ENCODE measurements at regions not wholly inside any gene's neighbourhood (a gene's known extent, or its start where the extent isn't known, plus 50 kb on each side); places are given as distances from the start of the nearest gene placed in this dataset.

DNA sequence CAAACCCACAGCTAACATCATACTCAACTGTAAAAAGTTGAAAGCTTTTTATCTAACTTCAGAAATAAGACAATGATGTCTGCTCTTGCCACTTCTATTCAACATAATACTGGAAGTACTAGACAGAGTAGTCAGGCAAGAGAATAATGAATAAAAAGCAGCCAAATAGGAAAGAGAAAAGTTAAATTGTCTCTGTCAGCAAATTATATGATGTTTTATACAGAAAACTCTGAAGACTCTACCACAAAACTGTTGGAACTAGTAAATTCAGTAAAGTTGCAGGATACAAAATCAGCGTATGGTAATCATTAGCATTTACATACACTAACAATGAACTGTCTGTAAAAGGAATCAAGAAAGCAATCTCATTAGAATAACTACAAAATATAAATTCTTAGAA, 752.9 kb upstream of the CT83 start:
- DNase-seq = no peak

- DNase-seq = no peak
Observed at GRCh38 chrX:117196481-117196880, 733.7 kb upstream of the CT83 start.

GRCh38 chrX:117147249-117147648, 684.5 kb upstream of the CT83 start:
- DNase-seq = no peak

DNA sequence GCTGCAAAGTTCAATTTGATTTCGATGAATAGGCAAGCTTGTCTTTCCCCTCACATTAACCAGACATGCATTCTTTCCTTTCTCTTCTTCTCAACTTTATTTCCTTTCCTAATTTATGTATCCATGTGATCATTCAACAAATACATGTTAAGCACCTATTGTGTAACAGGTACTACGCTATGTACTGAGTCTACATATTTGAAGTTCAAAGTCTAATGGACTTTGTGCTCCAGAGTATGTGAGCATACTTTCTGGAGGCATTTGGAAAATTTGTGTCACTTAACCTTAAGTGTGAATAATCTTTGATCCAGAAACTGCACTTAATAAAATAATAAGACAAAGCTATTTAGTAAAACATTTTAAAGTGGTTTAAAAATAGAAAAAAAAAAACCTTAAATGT, 675.3 kb upstream of the CT83 start:
- DNase-seq = no peak

- DNase-seq = no peak
Observed at GRCh38 chrX:117134983-117135382, 672.2 kb upstream of the CT83 start.

DNA sequence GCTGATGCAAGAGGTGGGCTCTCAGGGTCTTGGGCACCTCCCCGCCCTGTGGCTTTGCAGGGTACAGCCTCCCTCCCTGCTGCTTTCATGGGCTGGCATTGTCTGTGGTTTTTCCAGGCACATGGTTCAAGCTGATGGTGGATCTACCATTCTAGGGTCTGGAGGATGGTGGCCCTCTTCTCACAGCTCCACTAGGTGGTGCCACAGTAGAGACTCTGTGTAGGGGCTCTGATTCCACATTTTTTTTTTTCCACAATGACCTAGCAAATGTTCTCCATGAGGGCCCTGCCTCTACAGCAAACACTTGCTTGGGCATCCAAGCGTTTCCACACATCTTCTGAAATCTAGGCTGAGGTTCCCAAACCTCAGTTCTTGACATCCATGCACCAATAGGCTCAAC, 657.9 kb upstream of the CT83 start:
- no peak for DNase-seq

GRCh38 chrX:117096528-117096927, 633.8 kb upstream of the CT83 start:
- DNase-seq = no peak

GRCh38 chrX:117095393-117095792, 632.6 kb upstream of the CT83 start:
- no peak for DNase-seq

- DNase-seq = no peak
Observed at GRCh38 chrX:117094149-117094548, 631.4 kb upstream of the CT83 start.

DNA sequence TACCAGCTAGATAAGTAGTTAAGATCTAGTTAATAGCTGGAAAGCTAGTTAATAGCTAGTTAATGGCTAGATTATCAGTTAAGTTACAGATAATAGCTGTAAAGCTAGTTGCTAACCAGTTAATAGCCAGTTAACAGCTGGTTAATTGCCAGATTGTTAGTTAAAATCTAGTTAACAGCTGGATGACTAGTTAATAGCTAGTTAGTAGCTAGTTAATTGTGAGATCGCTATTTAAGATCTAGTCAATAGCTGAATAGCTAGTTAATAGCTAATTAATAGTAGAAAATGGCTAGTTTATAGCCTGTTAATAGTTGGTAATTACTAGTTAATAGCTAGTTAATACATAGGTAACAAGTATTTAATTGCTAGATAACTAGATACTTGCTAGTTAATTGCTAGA, 630.5 kb upstream of the CT83 start:
- no peak for DNase-seq

DNA sequence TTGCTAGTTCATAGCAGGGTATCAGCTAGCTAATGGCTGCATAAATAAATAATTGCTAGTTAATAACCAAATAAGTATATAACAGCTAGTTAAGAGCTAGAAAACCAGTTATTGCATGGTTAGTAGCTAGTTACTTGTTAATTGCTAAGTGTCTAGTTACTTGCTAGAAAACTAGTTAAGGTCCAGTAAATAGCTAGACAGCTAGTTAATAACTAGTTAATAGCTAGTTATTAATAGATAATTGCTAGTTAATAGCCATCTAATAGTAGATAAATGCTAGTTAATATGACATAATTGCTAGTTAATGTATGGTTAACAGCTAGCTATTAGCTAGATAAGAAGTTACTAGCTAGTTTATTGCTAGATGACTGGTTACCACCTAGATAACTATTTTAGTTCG, 629.9 kb upstream of the CT83 start:
- DNase-seq = no peak

- no peak for DNase-seq
Observed at GRCh38 chrX:117063224-117063623, 600.4 kb upstream of the CT83 start.

DNA sequence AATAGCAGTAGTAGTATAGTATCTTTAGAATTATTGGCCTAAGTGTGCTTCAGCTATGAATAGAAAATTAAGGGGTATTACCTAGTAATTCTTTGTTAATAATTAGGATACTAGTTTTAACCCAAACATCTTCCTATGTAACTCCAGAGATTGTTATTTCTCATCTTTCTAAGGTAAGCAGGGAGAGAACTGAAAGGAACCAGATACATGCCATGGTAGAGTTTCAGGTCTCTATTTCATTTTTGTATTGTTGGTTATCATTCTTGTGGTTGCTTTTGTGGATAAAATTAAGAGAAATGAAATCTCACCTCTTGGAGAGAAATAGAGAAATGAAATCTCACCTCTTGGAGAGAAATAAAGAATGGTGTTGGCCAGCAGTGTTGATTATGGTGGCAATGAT, 597.1 kb upstream of the CT83 start:
- DNase-seq = no peak

- no peak for DNase-seq
Observed at GRCh38 chrX:117053260-117053659, 590.5 kb upstream of the CT83 start.

- DNase-seq = no peak
Observed at GRCh38 chrX:117038918-117039440, 576.2 kb upstream of the CT83 start.

GRCh38 chrX:117010243-117010642, 547.5 kb upstream of the CT83 start:
- DNase-seq = no peak

GRCh38 chrX:117002981-117003380, 540.2 kb upstream of the CT83 start:
- DNase-seq = no peak

GRCh38 chrX:116975517-116975916, 512.7 kb upstream of the CT83 start:
- no peak for DNase-seq

DNA sequence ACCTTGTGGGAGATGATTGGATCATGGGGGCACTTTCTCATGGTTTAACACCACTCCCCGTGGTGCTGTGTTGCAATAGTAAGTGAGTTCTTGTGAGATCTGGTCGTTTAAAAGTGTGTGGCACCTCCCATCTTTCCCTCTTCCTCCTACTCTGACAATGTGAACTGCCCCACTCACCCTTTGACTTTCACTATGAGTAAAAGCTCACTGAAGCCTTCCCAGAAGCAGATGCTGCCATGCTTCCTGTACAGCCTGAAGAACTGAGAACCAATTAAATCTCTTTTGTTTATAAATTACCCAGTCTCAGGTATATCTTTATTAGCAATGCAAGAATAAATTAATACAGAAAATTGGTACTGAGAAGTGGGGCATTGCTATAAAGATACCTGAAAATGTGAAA, 509.6 kb upstream of the CT83 start:
- no peak for DNase-seq

GRCh38 chrX:116961872-116962582, 499.3 kb upstream of the CT83 start:
- no peak for DNase-seq

DNA sequence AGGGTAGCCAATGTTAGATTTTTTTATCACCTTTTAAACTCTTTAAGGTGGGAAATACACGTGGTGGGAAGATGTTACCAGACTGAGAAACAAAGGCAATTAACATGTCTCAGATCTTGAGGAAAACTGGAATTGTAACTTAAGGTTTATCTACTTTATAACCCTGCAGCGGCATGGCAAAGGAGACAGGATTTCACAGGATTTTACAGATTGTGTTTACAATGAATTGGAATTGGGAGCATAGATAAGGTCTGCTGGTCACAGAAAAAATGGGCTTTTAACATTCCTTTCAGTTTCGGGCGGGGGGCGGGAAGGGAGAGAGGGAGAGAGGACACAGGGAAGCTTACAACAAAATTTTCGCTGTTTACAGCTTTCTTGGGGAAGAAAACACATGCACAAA, 467.5 kb upstream of the CT83 start:
- no peak for DNase-seq

DNA sequence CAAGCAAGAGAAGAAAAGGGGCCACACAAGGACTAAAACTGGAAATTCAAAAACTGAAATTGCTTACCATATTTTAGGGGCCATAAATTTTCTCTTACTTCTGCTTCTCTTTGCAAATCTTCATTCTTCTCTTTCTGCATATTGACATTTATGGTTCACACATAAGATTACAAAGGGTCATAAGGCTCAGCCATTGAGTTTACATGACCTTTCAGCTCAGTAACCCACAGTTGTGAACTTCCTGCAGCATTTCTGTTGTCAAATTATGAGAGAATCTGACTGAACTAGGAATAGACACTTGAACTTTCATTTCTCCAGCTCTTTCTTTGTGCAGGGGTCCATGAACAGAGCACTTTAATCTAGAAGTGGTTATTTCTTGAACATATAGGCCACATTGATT, 434.8 kb upstream of the CT83 start:
- no peak for DNase-seq

DNA sequence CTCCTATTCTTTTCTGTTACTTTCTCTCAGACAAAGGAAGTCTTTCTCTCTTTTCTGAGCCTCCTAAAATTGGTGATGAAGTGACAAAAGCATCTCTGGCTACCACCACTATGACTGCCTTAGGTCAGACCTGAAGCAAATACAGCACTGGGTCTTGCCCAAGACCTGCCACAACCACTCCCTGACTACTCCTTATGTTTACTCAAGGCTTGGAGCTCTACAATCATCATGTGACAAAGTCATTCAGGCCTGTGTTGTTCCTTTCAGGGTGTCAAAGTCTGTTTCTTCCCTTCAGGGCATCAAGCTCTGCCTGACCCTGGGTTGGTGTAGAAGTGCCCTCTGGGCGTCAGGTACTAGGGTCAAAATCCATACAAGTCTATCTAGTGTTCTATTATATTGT, 419.2 kb upstream of the CT83 start:
- DNase-seq = no peak

- DNase-seq = no peak
Observed at GRCh38 chrX:116873671-116874070, 410.9 kb upstream of the CT83 start.

DNA sequence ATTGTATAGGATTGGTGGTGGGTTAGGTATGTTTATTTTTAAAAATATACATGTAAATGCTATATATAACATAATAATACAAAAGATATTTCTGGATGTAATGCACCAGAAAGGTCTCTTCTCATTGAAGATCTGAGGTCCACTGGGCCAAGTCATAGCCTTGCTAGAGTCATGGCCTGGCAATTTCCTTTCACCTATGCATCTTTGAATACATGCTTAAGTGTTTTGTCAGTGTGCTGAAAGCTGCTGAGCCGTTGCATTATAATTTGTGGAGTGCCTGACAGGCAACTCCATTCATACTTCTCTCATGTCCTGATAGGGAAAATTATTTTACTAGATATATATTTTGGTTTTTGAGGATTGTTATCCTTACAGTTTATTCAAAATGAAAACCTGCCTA, 410.2 kb upstream of the CT83 start:
- no peak for DNase-seq

Data from left hindlimb (tissue), 1 donor.